ENCODE measurements at regions not wholly inside any gene's neighbourhood (a gene's known extent, or its start where the extent isn't known, plus 50 kb on each side); places are given as distances from the start of the nearest gene placed in this dataset.

- TF ChIP-seq EZH2 (IDR thresholded peaks at IDR 0.05; ENCODE audit: borderline replicate concordance) (no peak), CTCF (IDR thresholded peaks at IDR 0.05; ENCODE audit: poor library complexity) (no peak)
These were observed 601.7 kb upstream of the VRK2 start for GRCh38 chr2:57444752-57445430.

All from hepatocyte (in vitro differentiated cells).